ENCODE measurements at regions not wholly inside any gene's neighbourhood (a gene's known extent, or its start where the extent isn't known, plus 50 kb on each side); places are given as distances from the start of the nearest gene placed in this dataset.

DNA sequence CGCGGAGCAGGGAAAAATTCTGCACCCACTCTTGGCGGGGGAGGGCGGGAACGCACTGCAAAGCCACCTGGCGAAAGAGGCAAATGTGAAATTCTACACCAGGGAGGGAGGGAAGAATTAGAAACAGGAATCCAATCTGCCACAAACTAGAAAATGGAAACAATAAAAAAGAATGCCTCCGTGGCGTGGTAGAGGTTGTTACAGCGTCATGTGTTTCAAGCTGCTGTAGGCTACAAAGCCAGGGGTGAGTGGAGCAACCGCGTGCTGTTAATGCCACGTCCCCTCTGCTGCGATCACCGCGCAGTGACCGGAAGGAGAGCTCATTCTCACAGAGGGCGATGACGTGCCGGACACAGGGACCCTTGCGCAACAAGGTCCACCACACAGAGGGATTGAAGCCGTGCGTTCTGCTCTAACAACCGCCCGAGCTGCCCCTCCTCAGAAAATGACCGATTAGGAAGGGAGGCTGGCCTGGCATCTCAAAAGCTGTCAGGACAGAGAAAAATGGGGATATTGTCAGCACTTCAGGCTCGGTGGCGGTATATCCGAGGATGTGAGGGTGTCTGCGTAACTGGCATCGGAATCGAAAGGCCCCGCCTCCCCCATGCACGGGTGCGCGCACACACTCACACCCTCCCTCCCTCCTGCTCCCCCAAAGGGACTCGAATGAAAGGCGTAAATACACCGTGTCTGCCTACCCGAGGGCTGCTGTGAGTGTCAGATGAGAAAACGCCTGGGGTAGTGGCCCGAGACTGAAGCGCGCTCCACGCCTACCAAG, 70.8 kb upstream of the TNRC6C start:
- Histone ChIP-seq H3K36me3 (no peaks in the 10 kb centered on the region), H3K27me3 (no peaks in the 10 kb centered on the region), H3K27ac (peak overlapping the region; percentile 69), H3K4me3 (peak overlapping the region; percentile 50 to 55), H3K9me3 (no peaks in the 10 kb centered on the region), H3K4me1 (peaks cover 30% of the 10 kb centered on the region)
- TF ChIP-seq POLR2AphosphoS5 (IDR thresholded peaks at IDR 0.05; ENCODE audit: insufficient read depth in 1 of 2, low read depth in 1 of 2) (peak in 1 of 2 donors; percentile 90), POLR2A (IDR thresholded peaks at IDR 0.05) (peak in 1 of 2 donors; percentile 35)
- TF ChIP-seq, protein P1, sequence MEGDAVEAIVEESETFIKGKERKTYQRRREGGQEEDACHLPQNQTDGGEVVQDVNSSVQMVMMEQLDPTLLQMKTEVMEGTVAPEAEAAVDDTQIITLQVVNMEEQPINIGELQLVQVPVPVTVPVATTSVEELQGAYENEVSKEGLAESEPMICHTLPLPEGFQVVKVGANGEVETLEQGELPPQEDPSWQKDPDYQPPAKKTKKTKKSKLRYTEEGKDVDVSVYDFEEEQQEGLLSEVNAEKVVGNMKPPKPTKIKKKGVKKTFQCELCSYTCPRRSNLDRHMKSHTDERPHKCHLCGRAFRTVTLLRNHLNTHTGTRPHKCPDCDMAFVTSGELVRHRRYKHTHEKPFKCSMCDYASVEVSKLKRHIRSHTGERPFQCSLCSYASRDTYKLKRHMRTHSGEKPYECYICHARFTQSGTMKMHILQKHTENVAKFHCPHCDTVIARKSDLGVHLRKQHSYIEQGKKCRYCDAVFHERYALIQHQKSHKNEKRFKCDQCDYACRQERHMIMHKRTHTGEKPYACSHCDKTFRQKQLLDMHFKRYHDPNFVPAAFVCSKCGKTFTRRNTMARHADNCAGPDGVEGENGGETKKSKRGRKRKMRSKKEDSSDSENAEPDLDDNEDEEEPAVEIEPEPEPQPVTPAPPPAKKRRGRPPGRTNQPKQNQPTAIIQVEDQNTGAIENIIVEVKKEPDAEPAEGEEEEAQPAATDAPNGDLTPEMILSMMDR (IDR thresholded peaks at IDR 0.05) = no peak
- DNase-seq (ENCODE audit: extremely low spot score in 2 of 2) = peak in 1 of 2 donors; percentile 95
- intact Hi-C loops (cut with DNase I) = no loop called here

DNA sequence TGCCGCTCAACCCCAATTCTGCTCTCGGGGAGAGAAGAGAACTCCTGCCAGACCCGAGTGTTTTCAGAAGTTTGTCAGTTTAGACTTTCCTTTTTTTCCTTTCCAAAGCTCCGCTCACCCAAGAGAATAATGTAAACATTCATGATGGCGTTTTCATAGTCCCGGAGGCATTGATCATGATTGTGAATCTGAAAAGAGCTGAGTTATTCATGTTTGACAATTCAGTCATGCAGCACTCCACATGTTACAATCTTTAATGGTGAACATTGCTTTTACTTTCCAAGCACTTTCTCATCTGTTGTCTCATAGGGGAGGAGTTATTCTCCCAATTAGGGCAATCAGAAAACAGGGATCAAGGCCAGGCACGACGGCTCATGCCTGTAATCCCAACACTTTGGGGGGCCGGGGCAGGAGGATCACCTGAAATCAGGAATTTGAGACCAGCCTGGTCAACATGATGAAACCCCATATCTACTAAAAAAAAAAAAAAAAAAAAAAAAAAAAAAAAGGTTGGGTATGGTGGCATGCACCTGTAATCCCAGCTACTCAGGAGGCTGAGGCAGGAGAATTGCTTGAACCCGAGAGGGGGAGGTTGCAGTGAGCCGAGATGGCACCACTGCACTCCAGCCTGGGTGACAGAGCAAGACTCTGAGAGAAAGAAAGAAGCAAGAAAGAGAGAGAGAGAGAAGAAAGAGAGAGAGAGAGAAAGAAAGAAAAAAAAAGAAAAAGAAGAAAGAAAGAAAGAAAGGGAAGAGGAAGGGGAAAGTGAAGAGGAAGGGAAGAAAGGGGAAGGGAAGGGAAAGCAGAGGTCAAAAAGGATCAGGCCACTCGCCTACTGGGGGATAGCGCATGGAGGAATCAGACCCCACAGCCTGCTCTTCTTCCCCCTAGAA, 70.0 kb upstream of the TNRC6C start:
- Histone ChIP-seq H3K36me3 (no peaks in the 10 kb centered on the region), H3K4me3 (peak overlapping the region; percentile 50 to 55), H3K27me3 (no peaks in the 10 kb centered on the region), H3K27ac (peak overlapping the region; percentile 69), H3K9me3 (no peaks in the 10 kb centered on the region), H3K4me1 (peaks cover 23% of the 10 kb centered on the region)
- TF ChIP-seq POLR2AphosphoS5 (IDR thresholded peaks at IDR 0.05; ENCODE audit: insufficient read depth in 1 of 2, low read depth in 1 of 2) (no peak), POLR2A (IDR thresholded peaks at IDR 0.05) (no peak)
- TF ChIP-seq, protein P1 (IDR thresholded peaks at IDR 0.05) = no peak
- DNase-seq (ENCODE audit: extremely low spot score in 2 of 2) = no peak
- intact Hi-C loops (cut with DNase I) = no loop called here

DNA sequence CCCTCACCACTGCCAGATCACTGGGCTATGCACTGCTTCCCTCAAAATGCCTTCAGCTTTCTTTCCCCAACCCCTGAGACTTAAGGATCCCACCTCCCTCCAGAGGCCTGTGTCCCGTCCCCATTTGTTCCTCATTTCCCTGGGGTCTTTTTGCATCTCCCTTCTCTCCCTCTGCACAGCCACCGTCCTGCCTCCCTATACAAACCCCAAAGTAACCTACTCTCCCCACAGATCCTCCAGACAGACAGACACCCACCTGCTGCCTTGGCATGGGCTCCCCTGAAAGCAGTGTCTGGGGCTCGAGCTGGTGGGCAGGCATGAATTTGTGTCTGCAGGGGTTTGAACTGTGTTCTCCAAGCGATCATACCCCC, 69.4 kb upstream of the TNRC6C start:
- H3K4me1 ChIP-seq = peaks cover 23% of the 10 kb centered on the region
- no peak for DNase-seq (ENCODE audit: extremely low spot score in 2 of 2)
- no peaks in the 10 kb centered on the region for H3K27me3 ChIP-seq
- H3K4me3 ChIP-seq = no peak overlapping the region
- H3K27ac ChIP-seq = no peak overlapping the region
- H3K36me3 ChIP-seq = no peaks in the 10 kb centered on the region
- intact Hi-C loops (cut with DNase I) = no loop called here
- TF ChIP-seq POLR2AphosphoS5 (IDR thresholded peaks at IDR 0.05; ENCODE audit: insufficient read depth in 1 of 2, low read depth in 1 of 2) (no peak), POLR2A (IDR thresholded peaks at IDR 0.05) (no peak)
- TF ChIP-seq, protein P1 (IDR thresholded peaks at IDR 0.05) = no peak
- no peaks in the 10 kb centered on the region for H3K9me3 ChIP-seq

DNA sequence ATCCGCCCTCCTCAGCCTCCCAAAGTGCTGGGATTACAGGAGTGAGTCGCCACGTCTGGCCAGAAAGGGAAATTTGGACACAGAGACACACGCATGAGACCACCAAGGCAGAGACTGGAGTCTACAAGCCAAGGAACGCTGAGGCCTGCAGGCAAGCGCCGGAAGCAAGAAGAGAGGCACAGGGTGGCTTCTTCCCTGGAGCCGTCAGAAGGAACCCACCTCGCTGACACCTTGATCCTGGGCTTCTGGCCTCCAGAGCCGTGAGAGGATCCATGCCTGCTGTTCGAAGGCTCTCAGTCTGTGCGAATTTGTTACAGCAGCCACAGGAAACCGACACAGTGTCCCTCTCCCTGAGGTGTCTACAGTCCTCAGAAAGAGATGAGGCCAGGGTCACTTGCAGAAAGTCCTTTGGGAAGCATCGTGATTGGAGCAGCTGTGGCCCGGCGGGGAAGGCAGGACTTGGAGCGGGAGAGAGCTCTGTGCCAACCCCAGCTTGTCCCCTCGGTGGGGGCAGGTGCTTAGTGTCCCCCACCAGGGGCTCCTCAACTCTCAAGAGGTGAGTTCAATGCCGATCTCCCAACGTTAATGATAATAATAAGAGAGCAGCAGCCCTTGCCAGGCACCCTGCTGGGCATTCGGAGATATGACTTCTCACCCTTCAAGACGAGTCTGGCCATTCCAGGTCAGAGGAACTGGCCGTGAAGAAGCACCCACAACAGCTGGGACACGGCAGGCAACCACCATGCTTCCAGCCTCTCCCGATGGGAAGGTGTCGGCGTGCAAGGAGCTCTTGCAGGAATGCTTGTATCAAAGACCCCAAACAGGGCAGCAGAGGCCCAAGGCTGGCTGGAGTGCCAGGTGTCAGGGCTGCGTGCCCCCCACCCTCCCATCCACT, 68.4 kb upstream of the TNRC6C start:
- peaks cover 23% of the 10 kb centered on the region for H3K4me1 ChIP-seq
- no peak for DNase-seq (ENCODE audit: extremely low spot score in 2 of 2)
- intact Hi-C loops (cut with DNase I) = no loop called here
- no peak for TF ChIP-seq POLR2AphosphoS5 (IDR thresholded peaks at IDR 0.05; ENCODE audit: insufficient read depth in 1 of 2, low read depth in 1 of 2)
- no peak for TF ChIP-seq POLR2A (IDR thresholded peaks at IDR 0.05)
- TF ChIP-seq, protein P1 (IDR thresholded peaks at IDR 0.05) = no peak
- no peak overlapping the region for H3K27ac ChIP-seq
- H3K9me3 ChIP-seq = no peaks in the 10 kb centered on the region
- H3K27me3 ChIP-seq = no peaks in the 10 kb centered on the region
- H3K4me3 ChIP-seq = no peak overlapping the region
- H3K36me3 ChIP-seq = no peaks in the 10 kb centered on the region

Data from vagina (tissue), 2 donors.